DOHH2 (cell line): ENCODE measurements at regions not wholly inside any gene's neighbourhood (a gene's known extent, or its start where the extent isn't known, plus 50 kb on each side); places are given as distances from the start of the nearest gene placed in this dataset.

Experiments
- H3F3A ChIP-seq: fragments of 200-600 bp; sonication (generic), shearing (Covaris generic); 2 replicates; pipeline ENCODE4 v1.6.0; 2016; ENCODE audit warnings: antibody characterized with exemption, mild to moderate bottlenecking; ENCODE audit not compliant: control insufficient read depth, insufficient read depth
- H3K27ac ChIP-seq: fragments of 200-600 bp; sonication (generic); 2 replicates; pipeline ENCODE4 v1.5.1; 2014; ENCODE audit warnings: low read depth, mild to moderate bottlenecking, low read length, moderate library complexity
- H3K27me3 ChIP-seq: fragments of 200-600 bp; sonication (generic); 2 replicates; pipeline ENCODE4 v1.6.1; 2014; ENCODE audit warnings: mild to moderate bottlenecking, low read length, mixed read lengths; ENCODE audit not compliant: control insufficient read depth
- H3K36me3 ChIP-seq: fragments of 200-600 bp; sonication (generic); 2 replicates; pipeline ENCODE4 v1.6.1; 2014; ENCODE audit warnings: mild to moderate bottlenecking, low read length, moderate library complexity, mixed read lengths; ENCODE audit not compliant: control insufficient read depth
- H3K4me1 ChIP-seq: fragments of 200-600 bp; sonication (generic); 2 replicates; pipeline ENCODE4 v1.6.1; 2014; ENCODE audit warnings: mild to moderate bottlenecking, low read length, mixed read lengths; ENCODE audit not compliant: control insufficient read depth
- H3K4me2 ChIP-seq: fragments of 200-600 bp; sonication (generic); 2 replicates; pipeline ENCODE4 v1.6.0; 2014; ENCODE audit warnings: mild to moderate bottlenecking, low read length, moderate library complexity
- H3K4me3 ChIP-seq: fragments of 200-600 bp; sonication (generic); 2 replicates; pipeline ENCODE4 v1.5.1; 2014; ENCODE audit warnings: mild to moderate bottlenecking, low read length, mixed read lengths
- H3K79me2 ChIP-seq: fragments of 200-600 bp; sonication (generic); 2 replicates; pipeline ENCODE4 v1.6.1; 2014; ENCODE audit warnings: mild to moderate bottlenecking, low read length, mixed read lengths; ENCODE audit not compliant: control insufficient read depth
- H3K9me2 ChIP-seq: fragments of 200-600 bp; sonication (generic); replicated peaks from 2 replicates; pipeline ENCODE4 v1.6.1; 2014; ENCODE audit warnings: mild to moderate bottlenecking, low read length, mixed read lengths; ENCODE audit not compliant: control insufficient read depth
- H3K9me3 ChIP-seq: fragments of 200-600 bp; sonication (generic); 2 replicates; pipeline ENCODE4 v1.6.1; 2014; ENCODE audit warnings: antibody characterized with exemption, low read length, mixed read lengths; ENCODE audit not compliant: control insufficient read depth, insufficient read depth
- H4K20me1 ChIP-seq: fragments of 200-600 bp; sonication (generic); 2 replicates; pipeline ENCODE4 v1.6.0; 2014; ENCODE audit warnings: low read depth, mild to moderate bottlenecking, antibody characterized with exemption, low read length, moderate library complexity; ENCODE audit not compliant: control insufficient read depth, insufficient read depth
- EZH2phosphoT487 ChIP-seq: fragments of 200-600 bp; sonication (generic); IDR thresholded peaks from 2 replicates; pipeline ENCODE4 v1.6.1; 2017; ENCODE audit warnings: borderline replicate concordance, mild to moderate bottlenecking, antibody characterized with exemption, low read length, moderate library complexity, mixed read lengths
- TF ChIP-seq, protein P1 (sequence below): fragments of 200-600 bp; sonication (generic); IDR thresholded peaks from one replicate; pipeline ENCODE4 v1.5.1; 2014; ENCODE audit warnings: antibody characterized with exemption, mild to moderate bottlenecking, low read depth, low read length; ENCODE audit not compliant: poor library complexity, severe bottlenecking

DNA sequence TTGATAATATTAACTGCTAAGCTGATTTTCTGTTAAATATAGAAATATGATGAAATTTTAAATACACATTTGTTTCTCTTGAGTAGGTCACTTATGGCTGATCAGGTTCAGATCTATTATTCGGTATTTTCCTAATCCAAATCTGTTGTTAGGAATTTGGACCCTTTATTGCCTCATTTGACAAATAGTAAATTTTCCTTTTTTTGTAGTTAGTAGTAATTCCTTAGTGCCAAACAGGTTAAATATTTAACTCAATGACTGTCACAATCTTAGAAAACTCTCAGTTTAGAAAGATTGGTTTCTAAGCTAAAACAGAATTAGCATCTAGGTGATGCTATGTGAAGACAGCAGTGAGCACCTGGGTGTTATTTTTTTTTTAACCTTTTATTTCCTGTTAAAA lies 1598.9 kb downstream of the KHDRBS2 start:
- Histone ChIP-seq H3K4me3 (no peak overlapping the region), H3K27me3 (no peaks in the 10 kb centered on the region), H4K20me1 (no peaks in the 10 kb centered on the region), H3K9me2 (no peaks in the 10 kb centered on the region), H3K36me3 (no peaks in the 10 kb centered on the region), H3K4me2 (no peak overlapping the region), H3K9me3 (no peaks in the 10 kb centered on the region), H3K27ac (no peak overlapping the region), H3K79me2 (no peaks in the 10 kb centered on the region), H3K4me1 (no peaks in the 10 kb centered on the region), H3F3A (no peaks in the 10 kb centered on the region)
- TF ChIP-seq EZH2phosphoT487, result no peak
- TF ChIP-seq, protein P1, sequence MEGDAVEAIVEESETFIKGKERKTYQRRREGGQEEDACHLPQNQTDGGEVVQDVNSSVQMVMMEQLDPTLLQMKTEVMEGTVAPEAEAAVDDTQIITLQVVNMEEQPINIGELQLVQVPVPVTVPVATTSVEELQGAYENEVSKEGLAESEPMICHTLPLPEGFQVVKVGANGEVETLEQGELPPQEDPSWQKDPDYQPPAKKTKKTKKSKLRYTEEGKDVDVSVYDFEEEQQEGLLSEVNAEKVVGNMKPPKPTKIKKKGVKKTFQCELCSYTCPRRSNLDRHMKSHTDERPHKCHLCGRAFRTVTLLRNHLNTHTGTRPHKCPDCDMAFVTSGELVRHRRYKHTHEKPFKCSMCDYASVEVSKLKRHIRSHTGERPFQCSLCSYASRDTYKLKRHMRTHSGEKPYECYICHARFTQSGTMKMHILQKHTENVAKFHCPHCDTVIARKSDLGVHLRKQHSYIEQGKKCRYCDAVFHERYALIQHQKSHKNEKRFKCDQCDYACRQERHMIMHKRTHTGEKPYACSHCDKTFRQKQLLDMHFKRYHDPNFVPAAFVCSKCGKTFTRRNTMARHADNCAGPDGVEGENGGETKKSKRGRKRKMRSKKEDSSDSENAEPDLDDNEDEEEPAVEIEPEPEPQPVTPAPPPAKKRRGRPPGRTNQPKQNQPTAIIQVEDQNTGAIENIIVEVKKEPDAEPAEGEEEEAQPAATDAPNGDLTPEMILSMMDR, result no peak

DNA sequence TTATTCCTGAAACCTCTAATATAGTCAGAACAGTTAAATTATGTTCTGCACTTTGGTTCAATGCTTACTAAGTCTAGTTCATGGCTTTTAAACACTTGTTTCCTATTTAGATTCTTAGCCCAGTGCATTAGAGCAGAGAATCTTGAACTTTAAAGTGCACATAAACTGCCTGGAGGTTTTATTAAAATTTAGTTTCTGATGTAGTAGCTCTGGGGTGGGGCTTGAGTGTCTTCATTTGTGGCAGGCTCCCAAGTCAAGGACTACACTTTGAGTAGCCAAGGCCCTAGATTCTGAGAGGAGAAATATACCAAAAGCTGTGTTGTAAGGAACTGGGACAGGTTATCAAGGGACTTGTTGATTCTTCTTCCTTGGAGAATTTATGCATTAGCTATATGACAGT lies 1604.2 kb downstream of the KHDRBS2 start:
- H3K4me3 ChIP-seq, result no peak overlapping the region
- H3K4me1 ChIP-seq, result no peaks in the 10 kb centered on the region
- TF ChIP-seq, protein P1, result no peak
- no peak for TF ChIP-seq EZH2phosphoT487
- no peak overlapping the region for H3K27ac ChIP-seq
- H4K20me1 ChIP-seq, result no peaks in the 10 kb centered on the region
- H3K79me2 ChIP-seq, result no peaks in the 10 kb centered on the region
- H3K9me2 ChIP-seq, result no peaks in the 10 kb centered on the region
- H3K27me3 ChIP-seq, result no peaks in the 10 kb centered on the region
- no peaks in the 10 kb centered on the region for H3K9me3 ChIP-seq
- H3F3A ChIP-seq, result no peaks in the 10 kb centered on the region
- no peaks in the 10 kb centered on the region for H3K36me3 ChIP-seq
- no peak overlapping the region for H3K4me2 ChIP-seq

DNA sequence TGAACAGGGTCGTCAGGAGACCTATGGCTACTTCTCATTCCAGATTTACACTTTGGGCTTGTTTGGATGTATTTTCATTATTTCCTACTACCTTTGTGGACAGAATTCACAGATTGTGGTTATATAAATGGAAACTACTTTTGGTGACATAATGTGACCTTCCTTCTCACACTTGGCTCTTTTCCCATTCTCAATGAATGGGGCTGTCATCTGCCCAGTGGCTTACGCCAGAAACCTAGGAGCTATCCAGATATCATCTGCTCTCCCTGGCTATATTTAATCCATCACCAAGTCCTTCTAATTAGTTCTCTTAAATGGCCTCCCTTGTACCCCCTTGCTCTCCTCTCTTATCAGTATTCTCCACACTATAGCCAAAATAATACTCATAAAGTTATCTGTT lies 1606.8 kb downstream of the KHDRBS2 start:
- no peak overlapping the region for H3K27ac ChIP-seq
- H3K9me2 ChIP-seq, result no peaks in the 10 kb centered on the region
- H3K79me2 ChIP-seq, result no peaks in the 10 kb centered on the region
- H3K27me3 ChIP-seq, result no peaks in the 10 kb centered on the region
- H3K4me2 ChIP-seq, result no peak overlapping the region
- H3F3A ChIP-seq, result no peaks in the 10 kb centered on the region
- no peaks in the 10 kb centered on the region for H3K9me3 ChIP-seq
- no peaks in the 10 kb centered on the region for H4K20me1 ChIP-seq
- no peak for TF ChIP-seq EZH2phosphoT487
- TF ChIP-seq, protein P1, result no peak
- no peaks in the 10 kb centered on the region for H3K4me1 ChIP-seq
- H3K4me3 ChIP-seq, result no peak overlapping the region
- H3K36me3 ChIP-seq, result no peaks in the 10 kb centered on the region

DNA sequence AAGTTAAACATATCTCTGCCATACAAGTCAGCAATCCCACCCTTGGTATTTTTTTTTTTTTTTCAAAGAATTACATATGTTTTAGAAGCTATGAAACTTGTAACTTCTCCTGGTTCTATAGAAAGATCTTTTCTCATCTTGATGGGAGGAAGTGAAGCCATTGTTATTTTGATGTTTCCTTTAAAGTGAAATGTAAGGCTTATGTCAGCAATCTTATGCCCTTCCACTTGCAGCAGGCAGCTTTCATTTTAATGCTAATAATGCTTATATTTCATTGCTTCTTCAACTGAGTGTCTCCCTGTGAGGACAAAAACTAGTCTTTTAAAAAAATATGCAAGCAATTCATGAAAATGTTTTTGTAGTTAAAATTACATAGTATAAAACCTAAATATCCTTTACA lies 1614.7 kb downstream of the KHDRBS2 start:
- Histone ChIP-seq H3K9me2 (no peaks in the 10 kb centered on the region), H3K4me2 (no peak overlapping the region), H3K36me3 (no peaks in the 10 kb centered on the region), H3K4me1 (no peaks in the 10 kb centered on the region), H3K79me2 (no peaks in the 10 kb centered on the region), H3K9me3 (no peaks in the 10 kb centered on the region), H3K4me3 (no peak overlapping the region), H3K27ac (no peak overlapping the region), H3K27me3 (no peaks in the 10 kb centered on the region), H3F3A (no peaks in the 10 kb centered on the region), H4K20me1 (no peaks in the 10 kb centered on the region)
- no peak for TF ChIP-seq EZH2phosphoT487
- TF ChIP-seq, protein P1, result no peak
